UCSD-AML1 (cell line): ENCODE measurements at regions not wholly inside any gene's neighbourhood (a gene's known extent, or its start where the extent isn't known, plus 50 kb on each side); places are given as distances from the start of the nearest gene placed in this dataset.

Source experiments
- DNase-seq: peaks from one replicate; lab custom pipeline; 2025; ENCODE audit not compliant: unreplicated experiment; lab: John Stamatoyannopoulos, UW

DNA sequence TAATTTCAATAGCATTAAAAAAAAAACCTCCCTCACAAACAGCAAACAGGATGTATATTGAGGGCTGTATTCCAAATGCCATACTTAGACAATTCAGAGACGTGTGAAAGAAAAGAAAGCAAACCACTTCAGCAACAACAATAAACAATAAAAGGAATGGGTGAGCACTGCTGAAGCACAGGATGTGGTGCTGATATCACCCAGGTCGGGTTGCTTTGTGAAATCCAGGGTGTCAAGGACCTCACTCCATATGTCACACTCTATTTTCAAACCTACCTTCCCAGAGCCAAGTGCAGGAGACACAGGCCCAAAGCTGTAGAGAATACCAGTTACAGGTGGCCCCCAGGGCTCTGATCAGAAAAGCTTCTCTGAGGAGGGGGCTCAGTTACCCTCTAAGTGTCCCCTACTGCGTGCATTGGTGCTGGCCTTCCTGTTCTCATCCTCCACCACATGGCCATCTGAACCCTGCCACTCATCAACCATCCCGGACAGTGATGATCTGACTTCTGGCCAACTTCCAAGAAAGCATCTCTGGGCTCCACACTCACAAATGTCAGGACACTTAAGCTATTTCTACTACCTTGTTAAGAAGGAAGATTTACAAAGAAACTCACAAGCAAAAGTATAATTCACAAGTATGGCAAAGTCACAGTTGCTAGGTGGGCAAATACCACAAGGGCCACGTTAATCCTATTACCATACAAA lies 363.0 kb downstream of the SS18 start:
- no peak for DNase-seq

DNA sequence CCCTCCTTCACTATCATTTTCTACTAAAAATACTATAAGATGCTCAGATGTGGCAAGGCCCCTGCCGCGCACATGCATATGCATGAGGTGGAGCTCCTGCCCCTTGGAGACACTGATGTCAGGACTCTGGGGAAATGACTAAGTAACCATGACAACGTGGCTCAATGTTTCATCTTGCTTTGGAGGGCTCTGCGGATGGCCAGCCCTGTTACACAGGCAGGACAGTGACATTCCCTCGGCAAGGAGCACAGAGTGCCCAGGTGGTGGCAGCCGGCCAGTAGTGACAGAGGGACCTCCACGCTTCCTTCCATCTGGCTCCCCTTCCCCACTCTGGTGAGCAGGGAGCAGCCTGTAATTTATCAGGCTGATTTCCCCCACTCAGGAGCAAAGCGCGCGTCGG lies 364.1 kb downstream of the SS18 start:
- DNase-seq = no peak

- DNase-seq = no peak
These were observed 364.9 kb downstream of the SS18 start for GRCh38 chr18:25725501-25725900.

DNA sequence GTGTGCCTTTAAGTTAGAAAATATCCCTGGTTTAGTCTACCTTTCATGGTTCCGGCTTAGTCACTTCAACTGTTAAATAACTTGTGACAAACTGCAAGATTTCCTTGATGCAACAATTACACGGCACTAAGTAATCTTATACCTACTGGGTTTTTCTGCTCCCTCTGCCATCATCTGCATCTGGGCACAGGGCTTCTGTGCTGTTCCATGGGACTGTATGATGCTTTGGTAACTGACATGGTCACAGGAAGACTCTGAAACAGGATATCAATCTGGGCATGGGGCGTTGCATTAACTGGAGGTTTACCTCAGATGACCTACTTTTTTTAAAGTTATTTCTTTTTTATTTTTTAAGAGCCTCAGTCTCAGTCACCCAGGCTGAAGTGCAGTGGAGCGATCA lies 365.4 kb downstream of the SS18 start:
- DNase-seq = no peak

DNA sequence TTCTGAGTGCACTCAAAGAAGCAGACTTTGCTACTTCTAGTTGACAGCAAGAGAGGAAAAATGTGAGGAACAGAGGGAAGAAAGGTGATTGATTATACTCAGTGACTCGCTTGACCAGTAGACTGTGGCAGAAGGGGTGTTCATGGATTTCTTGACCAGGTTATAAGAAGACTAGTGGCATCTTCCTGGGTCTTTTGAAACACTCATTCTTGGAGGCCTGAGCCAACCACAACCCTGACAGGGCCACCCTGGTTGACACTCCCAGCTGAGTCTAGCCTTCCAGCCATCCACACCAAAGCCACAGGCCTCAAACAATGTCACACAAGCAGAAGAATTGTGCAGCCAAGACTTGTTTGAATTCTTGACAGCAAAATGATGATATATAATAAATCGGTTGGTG lies 366.3 kb downstream of the SS18 start:
- DNase-seq = no peak

DNA sequence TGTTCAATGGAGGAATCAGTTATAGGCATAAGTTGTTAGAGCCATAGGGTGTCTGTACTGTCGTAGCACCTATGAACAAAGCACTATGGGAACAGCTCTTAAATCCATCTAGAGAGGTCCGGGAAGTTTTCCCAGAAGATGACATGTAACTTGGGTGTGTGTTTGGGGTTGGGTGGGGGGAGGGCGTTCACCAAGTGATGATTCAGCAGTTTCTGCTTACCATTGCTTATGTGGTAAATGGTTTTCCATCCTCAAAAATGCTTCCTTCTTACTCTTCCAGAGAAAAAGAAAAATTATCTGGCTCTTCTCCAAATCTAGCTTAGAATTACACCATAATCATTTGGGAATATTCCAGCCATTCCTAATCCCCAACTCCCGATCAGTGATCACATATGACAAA lies 361.1 kb upstream of the ZNF521 start:
- DNase-seq = no peak

DNA sequence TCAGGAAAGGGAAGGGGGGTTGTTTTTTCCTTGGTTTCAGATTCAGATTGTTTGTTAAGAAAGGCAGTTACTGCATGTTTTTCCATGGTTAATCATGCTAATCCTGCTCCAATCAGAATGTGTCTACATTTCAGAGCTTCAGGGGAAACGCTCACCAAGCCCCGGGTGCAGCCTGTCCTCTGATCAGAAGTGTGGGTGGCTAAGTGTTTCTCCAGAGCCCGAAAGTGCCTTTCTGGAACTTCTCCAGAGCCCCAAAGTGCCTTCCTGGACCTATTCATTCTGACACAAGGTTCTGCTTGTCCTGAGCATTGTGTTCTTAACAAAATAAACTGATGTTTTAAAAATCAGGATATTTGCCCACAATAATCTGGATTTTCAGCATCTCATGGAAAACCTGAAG lies 359.0 kb upstream of the ZNF521 start:
- no peak for DNase-seq

DNA sequence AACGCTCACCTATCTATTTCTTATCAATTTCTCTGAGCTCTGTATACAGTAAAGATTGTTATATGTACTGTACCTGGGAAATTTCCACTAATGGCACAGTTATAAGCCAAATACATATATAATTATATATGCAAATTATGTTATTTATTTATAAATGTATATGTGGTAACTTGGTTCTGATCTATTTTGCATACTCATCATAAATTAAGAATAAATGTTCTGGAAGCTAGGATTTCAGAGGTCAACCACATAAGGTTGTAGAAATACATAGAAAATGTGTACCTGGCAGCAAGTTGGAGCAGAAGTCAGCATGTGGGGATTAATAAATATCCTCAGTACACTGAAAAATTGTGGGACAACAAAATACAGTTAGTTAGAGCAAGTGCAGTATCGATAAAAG lies 353.7 kb upstream of the ZNF521 start:
- DNase-seq = no peak

DNA sequence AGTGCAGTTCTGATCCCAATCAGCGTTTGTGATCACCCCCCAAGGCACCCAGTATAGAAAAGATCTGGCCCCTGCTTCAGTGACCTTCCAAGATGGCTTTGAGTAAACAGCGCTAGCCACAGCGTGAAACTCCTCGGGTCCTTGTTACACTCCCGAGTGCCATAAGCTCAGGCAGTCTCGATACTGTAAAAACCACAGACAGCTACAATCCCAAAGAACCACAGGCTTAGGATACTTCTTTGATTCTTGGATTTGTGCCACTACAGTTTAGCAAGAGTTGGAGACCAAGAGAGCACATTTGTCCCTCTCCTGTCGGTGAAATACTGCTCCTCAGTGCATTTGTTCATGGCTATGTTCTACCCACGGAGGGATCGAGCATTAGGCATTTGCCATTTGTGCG lies 352.5 kb upstream of the ZNF521 start:
- DNase-seq = no peak

DNA sequence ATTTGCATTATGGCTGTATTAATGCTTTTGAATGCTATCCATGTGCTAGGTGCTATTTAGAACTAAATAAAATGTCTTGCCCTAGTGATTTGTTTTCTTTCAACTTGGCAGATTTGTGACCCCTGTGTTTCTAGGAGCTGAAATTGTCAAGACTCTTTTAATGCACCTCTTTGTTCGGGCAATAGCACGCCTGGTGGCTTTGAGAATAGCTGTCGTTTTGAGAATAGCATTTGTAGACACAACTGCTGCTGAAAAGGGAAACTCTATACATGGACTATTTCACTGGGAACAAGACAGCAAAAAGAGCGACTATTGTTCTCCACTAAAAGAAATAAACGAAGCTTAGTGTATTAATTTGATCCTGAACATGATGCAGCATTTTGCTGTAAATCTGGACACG lies 352.1 kb upstream of the ZNF521 start:
- DNase-seq = no peak

DNA sequence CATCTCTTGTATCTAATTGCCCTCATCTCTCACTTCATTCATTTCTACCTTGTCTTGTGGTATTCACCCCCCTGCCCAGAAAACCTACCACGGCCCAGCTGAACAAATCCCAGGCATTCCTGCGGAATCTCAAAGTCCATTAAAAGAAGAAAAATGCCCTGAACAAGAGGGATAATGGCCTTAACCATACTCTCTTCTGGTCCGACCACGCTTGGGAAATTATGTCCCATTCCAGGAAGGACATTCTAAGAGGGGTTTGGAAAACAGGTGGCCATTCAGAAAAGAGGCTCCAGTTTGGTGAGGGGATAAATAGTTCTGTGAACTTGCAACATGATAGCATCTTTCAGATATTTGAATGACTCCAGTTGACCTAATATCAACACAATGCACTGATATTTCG lies 349.9 kb upstream of the ZNF521 start:
- DNase-seq = no peak

DNA sequence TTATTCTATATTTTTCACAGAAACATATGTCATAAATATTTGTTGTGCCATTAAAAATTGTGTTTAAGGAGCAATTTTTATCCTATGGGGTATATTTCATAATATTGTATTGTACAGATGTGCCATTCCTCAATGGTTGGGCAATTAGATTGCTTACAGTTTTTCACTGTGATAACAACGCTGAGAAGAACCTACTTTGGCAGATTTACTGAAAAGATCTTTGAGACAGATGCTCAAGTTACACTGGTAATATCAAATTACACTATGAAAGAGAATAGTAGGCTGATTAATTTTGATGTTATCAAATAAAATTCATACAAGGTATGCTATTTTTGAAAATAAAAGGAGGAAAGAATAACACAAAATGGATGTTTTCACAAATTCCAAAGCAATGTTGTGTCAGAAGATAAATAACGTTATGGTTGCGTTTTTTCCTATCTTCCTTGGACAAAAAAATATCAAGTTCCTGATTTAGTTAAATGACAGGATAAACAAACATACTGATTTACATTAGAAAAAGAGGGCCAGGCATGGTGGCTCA lies 335.1 kb upstream of the ZNF521 start:
- DNase-seq = no peak

GRCh38 chr18:25685088-25685487 lies 333.1 kb upstream of the ZNF521 start:
- DNase-seq = no peak

DNA sequence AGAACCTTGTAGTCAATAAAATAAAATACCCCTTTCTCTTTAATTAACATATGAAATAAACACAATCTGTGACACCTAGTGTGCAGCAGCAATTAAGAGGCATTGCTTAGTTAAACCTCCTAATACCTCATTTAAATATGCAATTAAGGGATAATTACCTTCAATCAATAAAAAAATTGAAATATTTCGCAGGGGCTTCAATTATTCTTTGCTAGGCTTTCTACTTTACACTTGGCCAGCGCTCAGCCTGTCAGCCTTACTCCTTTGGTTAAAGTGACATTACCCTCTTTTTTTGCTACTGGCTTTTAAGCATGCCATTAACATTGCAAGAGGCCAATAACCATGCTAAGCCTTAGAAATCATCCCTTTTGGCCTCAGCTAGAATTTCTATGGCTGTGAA lies 327.5 kb upstream of the ZNF521 start:
- no peak for DNase-seq

DNA sequence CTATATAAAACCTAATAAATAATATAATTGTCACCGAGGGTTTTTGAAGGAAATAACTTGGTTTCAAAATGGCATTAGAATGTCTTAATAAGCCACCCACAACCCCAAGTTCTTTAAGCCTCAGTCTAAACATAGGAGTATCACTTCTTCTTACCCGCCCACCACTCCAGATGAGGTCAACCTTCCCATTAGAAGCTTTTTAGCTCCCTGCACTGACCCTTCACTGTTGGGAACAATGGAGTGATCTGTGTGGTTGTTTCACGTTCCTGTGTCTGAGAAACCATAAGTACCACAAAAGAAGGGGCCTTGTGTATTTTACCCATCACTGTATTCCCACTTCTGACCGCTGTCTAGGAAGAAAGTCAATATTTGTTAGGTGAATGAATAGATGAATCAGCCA lies 326.3 kb upstream of the ZNF521 start:
- DNase-seq = no peak

- DNase-seq = no peak
These were observed 323.3 kb upstream of the ZNF521 start for GRCh38 chr18:25675123-25675850.

DNA sequence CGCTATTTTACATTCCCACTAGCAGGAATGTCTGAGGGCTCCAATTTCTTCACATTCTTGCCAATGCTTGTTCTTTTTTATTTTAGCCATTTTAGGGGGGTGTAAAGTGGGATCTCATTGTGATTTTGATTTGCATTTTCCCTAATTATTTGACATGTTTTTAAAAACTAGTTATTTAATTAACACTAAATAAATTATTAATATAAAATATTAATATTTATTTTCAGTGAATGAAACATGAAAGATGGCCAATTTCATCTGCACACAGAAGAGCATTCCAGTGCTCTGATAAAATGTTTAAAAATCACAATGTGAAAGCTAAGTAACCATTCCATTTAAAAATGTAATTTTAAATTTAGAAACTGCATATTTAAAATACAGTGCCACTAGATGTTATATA lies 322.2 kb upstream of the ZNF521 start:
- DNase-seq = no peak

DNA sequence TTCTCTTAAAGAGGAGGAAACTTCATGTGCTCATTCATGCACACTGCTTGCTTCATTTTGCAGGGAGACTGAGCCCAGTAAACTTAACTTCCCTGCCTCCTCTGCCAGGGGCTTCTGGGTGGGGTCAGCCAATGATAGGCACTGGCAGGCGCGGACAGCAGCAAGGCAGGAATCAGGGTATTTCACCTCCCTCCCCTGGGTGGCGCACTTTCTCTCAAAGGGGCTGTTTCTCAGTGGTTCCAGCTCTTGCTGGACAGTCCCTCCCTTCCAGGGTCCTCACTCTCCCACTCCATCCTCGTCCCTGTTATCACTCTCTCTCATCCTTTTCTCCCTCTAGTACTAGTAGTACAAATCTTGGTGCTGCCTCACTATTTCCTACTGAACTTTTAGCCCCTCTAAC lies 320.5 kb upstream of the ZNF521 start:
- DNase-seq = no peak

- DNase-seq = no peak
These were observed 317.8 kb upstream of the ZNF521 start for GRCh38 chr18:25669741-25670140.

- DNase-seq = no peak
These were observed 310.3 kb upstream of the ZNF521 start for GRCh38 chr18:25662272-25662671.

GRCh38 chr18:25661831-25662230 lies 309.9 kb upstream of the ZNF521 start:
- no peak for DNase-seq

DNA sequence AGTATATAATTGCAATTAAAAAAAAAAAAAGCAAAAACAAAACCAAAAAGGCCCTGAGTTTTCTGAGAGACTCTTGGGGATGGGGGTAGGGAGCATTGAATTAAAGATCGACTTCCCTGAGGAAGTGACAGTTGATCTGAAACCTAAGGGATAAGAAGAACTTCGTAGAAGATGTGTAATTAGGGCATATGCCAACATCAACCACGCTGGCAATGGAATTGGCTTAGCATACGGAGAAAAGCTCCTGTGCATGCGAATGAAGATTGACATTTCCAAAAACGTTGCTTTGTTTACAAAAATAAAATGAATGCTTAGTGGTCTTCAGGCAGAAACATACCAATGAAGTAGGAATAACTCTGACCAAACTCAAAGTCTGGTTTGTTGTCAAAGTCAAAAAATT lies 307.6 kb upstream of the ZNF521 start:
- no peak for DNase-seq

- no peak for DNase-seq
These were observed 306.5 kb upstream of the ZNF521 start for GRCh38 chr18:25658476-25658875.
